T-helper 1 cell treated with Interleukin-12 subunit alpha and Interleukin-12 subunit beta and Interleukin-4 antibody, amounts not matched to agents 30 μg/mL and 1 μg/mL, for 36 hours (primary cell): ENCODE measurements at regions not wholly inside any gene's neighbourhood (a gene's known extent, or its start where the extent isn't known, plus 50 kb on each side); places are given as distances from the start of the nearest gene placed in this dataset.
"Not testable (repeated sequence)": the region's sequence is repeated elsewhere in the genome, so short reads cannot be mapped to it uniquely, and the experiment has no call there.

ENCODE experiments used
- H3K27ac Mint-ChIP-seq: one replicate; pipeline ENCODE4 v1.8.0; 2021; ENCODE audit warnings: mild to moderate bottlenecking, mixed read lengths
- H3K27me3 Mint-ChIP-seq: one replicate; pipeline ENCODE4 v1.8.0; 2021; ENCODE audit warnings: low read depth, mixed read lengths
- H3K36me3 Mint-ChIP-seq: one replicate; pipeline ENCODE4 v1.8.0; 2021; ENCODE audit warnings: low read depth, mixed read lengths
- H3K4me1 Mint-ChIP-seq: one replicate; pipeline ENCODE4 v1.8.0; 2021; ENCODE audit warnings: low read depth, mixed read lengths
- H3K4me3 Mint-ChIP-seq: one replicate; pipeline ENCODE4 v1.8.0; 2021; ENCODE audit warnings: mild to moderate bottlenecking, moderate library complexity, mixed read lengths
- H3K9me3 Mint-ChIP-seq: one replicate; pipeline ENCODE4 v1.8.0; 2021; ENCODE audit warnings: mixed read lengths

- Mint-ChIP-seq H3K36me3 (no peaks in the 10 kb centered on the region), H3K9me3 (no peaks in the 10 kb centered on the region), H3K27ac (no peak overlapping the region), H3K27me3 (peaks cover 10% of the 10 kb centered on the region), H3K4me1 (no peaks in the 10 kb centered on the region), H3K4me3 (no peak overlapping the region)
Measured at GRCh38 chr12:111120578-111120977, 200.2 kb upstream of the MYL2 start.

- H3K4me3 Mint-ChIP-seq, result no peak overlapping the region
- H3K27me3 Mint-ChIP-seq, result peaks cover 19% of the 10 kb centered on the region
- H3K9me3 Mint-ChIP-seq, result no peaks in the 10 kb centered on the region
- no peak overlapping the region for H3K27ac Mint-ChIP-seq
- H3K36me3 Mint-ChIP-seq, result no peaks in the 10 kb centered on the region
- H3K4me1 Mint-ChIP-seq, result no peaks in the 10 kb centered on the region
Measured at GRCh38 chr12:111117017-111117416, 196.6 kb upstream of the MYL2 start.

- H3K9me3 Mint-ChIP-seq, H3K4me1 Mint-ChIP-seq, H3K4me3 Mint-ChIP-seq, H3K36me3 Mint-ChIP-seq, H3K27ac Mint-ChIP-seq: not testable (repeated sequence)
- H3K27me3 Mint-ChIP-seq, result peaks cover 21% of the 10 kb centered on the region
Measured at GRCh38 chr12:111113313-111113712, 192.9 kb upstream of the MYL2 start.

- Mint-ChIP-seq H3K27ac (no peak overlapping the region), H3K4me3 (no peak overlapping the region), H3K36me3 (no peaks in the 10 kb centered on the region), H3K4me1 (no peaks in the 10 kb centered on the region), H3K9me3 (no peaks in the 10 kb centered on the region), H3K27me3 (peaks cover 20% of the 10 kb centered on the region)
Measured at GRCh38 chr12:111112311-111113098, 192.1 kb upstream of the MYL2 start.

GRCh38 chr12:111111681-111112080 is 191.3 kb upstream of the MYL2 start:
- Mint-ChIP-seq H3K27ac (no peak overlapping the region), H3K9me3 (no peaks in the 10 kb centered on the region), H3K36me3 (no peaks in the 10 kb centered on the region), H3K4me3 (no peak overlapping the region), H3K27me3 (peaks cover 16% of the 10 kb centered on the region), H3K4me1 (no peaks in the 10 kb centered on the region)

GRCh38 chr12:111110556-111110955 is 190.2 kb upstream of the MYL2 start:
- H3K36me3 Mint-ChIP-seq, result no peaks in the 10 kb centered on the region
- H3K4me1 Mint-ChIP-seq, result no peaks in the 10 kb centered on the region
- no peak overlapping the region for H3K27ac Mint-ChIP-seq
- H3K27me3 Mint-ChIP-seq, result peaks cover 15% of the 10 kb centered on the region
- H3K9me3 Mint-ChIP-seq, result no peaks in the 10 kb centered on the region
- H3K4me3 Mint-ChIP-seq, result no peak overlapping the region

- no peak overlapping the region for H3K27ac Mint-ChIP-seq
- no peaks in the 10 kb centered on the region for H3K36me3 Mint-ChIP-seq
- H3K4me3 Mint-ChIP-seq, result no peak overlapping the region
- no peaks in the 10 kb centered on the region for H3K9me3 Mint-ChIP-seq
- H3K4me1 Mint-ChIP-seq, result no peaks in the 10 kb centered on the region
- peaks cover 17% of the 10 kb centered on the region for H3K27me3 Mint-ChIP-seq
Measured at GRCh38 chr12:111108726-111109125, 188.3 kb upstream of the MYL2 start.

- Mint-ChIP-seq H3K4me1 (no peaks in the 10 kb centered on the region), H3K27ac (no peak overlapping the region), H3K9me3 (no peaks in the 10 kb centered on the region), H3K27me3 (peaks cover 11% of the 10 kb centered on the region), H3K4me3 (no peak overlapping the region), H3K36me3 (no peaks in the 10 kb centered on the region)
Measured at GRCh38 chr12:111107392-111108178, 187.2 kb upstream of the MYL2 start.

GRCh38 chr12:111105294-111105693 is 184.9 kb upstream of the MYL2 start:
- H3K27me3 Mint-ChIP-seq, result peaks cover 11% of the 10 kb centered on the region
- H3K4me3 Mint-ChIP-seq, result no peak overlapping the region
- H3K27ac Mint-ChIP-seq, result no peak overlapping the region
- H3K9me3 Mint-ChIP-seq, result no peaks in the 10 kb centered on the region
- no peaks in the 10 kb centered on the region for H3K4me1 Mint-ChIP-seq
- no peaks in the 10 kb centered on the region for H3K36me3 Mint-ChIP-seq

- Mint-ChIP-seq H3K9me3 (no peaks in the 10 kb centered on the region), H3K4me1 (peaks cover 5% of the 10 kb centered on the region), H3K36me3 (no peaks in the 10 kb centered on the region), H3K27me3 (peaks cover 4% of the 10 kb centered on the region), H3K4me3 (no peak overlapping the region), H3K27ac (no peak overlapping the region)
Measured at GRCh38 chr12:111103583-111103982, 183.2 kb upstream of the MYL2 start.

GRCh38 chr12:111102102-111102739 is 181.8 kb upstream of the MYL2 start:
- peaks cover 5% of the 10 kb centered on the region for H3K4me1 Mint-ChIP-seq
- peaks cover 4% of the 10 kb centered on the region for H3K27me3 Mint-ChIP-seq
- H3K36me3 Mint-ChIP-seq, result no peaks in the 10 kb centered on the region
- no peaks in the 10 kb centered on the region for H3K9me3 Mint-ChIP-seq
- no peak overlapping the region for H3K27ac Mint-ChIP-seq
- H3K4me3 Mint-ChIP-seq, result no peak overlapping the region

- Mint-ChIP-seq H3K27me3 (peaks cover 4% of the 10 kb centered on the region), H3K4me1 (peaks cover 5% of the 10 kb centered on the region), H3K9me3 (no peaks in the 10 kb centered on the region), H3K27ac (no peak overlapping the region), H3K36me3 (no peaks in the 10 kb centered on the region), H3K4me3 (no peak overlapping the region)
Measured at GRCh38 chr12:111101003-111101402, 180.6 kb upstream of the MYL2 start.

GRCh38 chr12:111100554-111100953 is 180.2 kb upstream of the MYL2 start:
- no peak overlapping the region for H3K4me3 Mint-ChIP-seq
- no peak overlapping the region for H3K27ac Mint-ChIP-seq
- peaks cover 5% of the 10 kb centered on the region for H3K4me1 Mint-ChIP-seq
- H3K27me3 Mint-ChIP-seq, result peaks cover 4% of the 10 kb centered on the region
- no peaks in the 10 kb centered on the region for H3K36me3 Mint-ChIP-seq
- no peaks in the 10 kb centered on the region for H3K9me3 Mint-ChIP-seq

- Mint-ChIP-seq H3K4me1 (peaks cover 5% of the 10 kb centered on the region), H3K27ac (no peak overlapping the region), H3K27me3 (peaks cover 4% of the 10 kb centered on the region), H3K9me3 (no peaks in the 10 kb centered on the region), H3K36me3 (no peaks in the 10 kb centered on the region), H3K4me3 (no peak overlapping the region)
Measured at GRCh38 chr12:111100003-111100402, 179.6 kb upstream of the MYL2 start.

GRCh38 chr12:111099186-111099585 is 178.8 kb upstream of the MYL2 start:
- H3K9me3 Mint-ChIP-seq, result no peaks in the 10 kb centered on the region
- no peak overlapping the region for H3K4me3 Mint-ChIP-seq
- H3K27ac Mint-ChIP-seq, result no peak overlapping the region
- H3K27me3 Mint-ChIP-seq, result peaks cover 8% of the 10 kb centered on the region
- peaks cover 5% of the 10 kb centered on the region for H3K4me1 Mint-ChIP-seq
- H3K36me3 Mint-ChIP-seq, result no peaks in the 10 kb centered on the region
